NCI-H146 (cell line): ENCODE measurements at regions not wholly inside any gene's neighbourhood (a gene's known extent, or its start where the extent isn't known, plus 50 kb on each side); places are given as distances from the start of the nearest gene placed in this dataset.
A peak's percentile ranks its signal among the peaks of the same experiment; 100 is the strongest.
"Not testable (repeated sequence)": the region's sequence is repeated elsewhere in the genome, so short reads cannot be mapped to it uniquely, and the experiment has no call there.

Source experiments
- DNase-seq: peaks from one replicate; lab custom pipeline; 2025; lab: John Stamatoyannopoulos, UW

- no peak for DNase-seq
These were observed 644.9 kb upstream of the FOXG1 start for GRCh38 chr14:28121512-28122297.

- peak; percentile 92 for DNase-seq
These were observed 635.8 kb upstream of the FOXG1 start for GRCh38 chr14:28130610-28131284.

- DNase-seq: no peak
These were observed 628.2 kb upstream of the FOXG1 start for GRCh38 chr14:28138341-28138740.

- DNase-seq: peak; percentile 50
These were observed 624.9 kb upstream of the FOXG1 start for GRCh38 chr14:28141662-28142061.

- peak; percentile 84 for DNase-seq
These were observed 624.1 kb upstream of the FOXG1 start for GRCh38 chr14:28142400-28143015.

- DNase-seq: peak; percentile 77
These were observed 623.3 kb upstream of the FOXG1 start for GRCh38 chr14:28143316-28143715.

- DNase-seq: no peak
These were observed 614.7 kb upstream of the FOXG1 start for GRCh38 chr14:28151926-28152325.

- DNase-seq: no peak
These were observed 614.0 kb upstream of the FOXG1 start for GRCh38 chr14:28152453-28153044.

GRCh38 chr14:28157289-28157869 is 609.2 kb upstream of the FOXG1 start:
- DNase-seq: no peak

- DNase-seq: no peak
These were observed 608.4 kb upstream of the FOXG1 start for GRCh38 chr14:28157887-28158791.

GRCh38 chr14:28161040-28161439 is 605.5 kb upstream of the FOXG1 start:
- DNase-seq: no peak

- DNase-seq: no peak
These were observed 603.4 kb upstream of the FOXG1 start for GRCh38 chr14:28163233-28163632.

GRCh38 chr14:28163897-28164296 is 602.7 kb upstream of the FOXG1 start:
- DNase-seq: no peak

- not testable (repeated sequence) for DNase-seq
These were observed 578.4 kb upstream of the FOXG1 start for GRCh38 chr14:28187902-28188830.

GRCh38 chr14:28196878-28197277 is 569.7 kb upstream of the FOXG1 start:
- DNase-seq: no peak

GRCh38 chr14:28220391-28220790 is 546.2 kb upstream of the FOXG1 start:
- DNase-seq: no peak

- no peak for DNase-seq
These were observed 525.7 kb upstream of the FOXG1 start for GRCh38 chr14:28240909-28241308.

- peak; percentile 85 for DNase-seq
These were observed 523.7 kb upstream of the FOXG1 start for GRCh38 chr14:28242895-28243294.

- no peak for DNase-seq
These were observed 523.0 kb upstream of the FOXG1 start for GRCh38 chr14:28243600-28243999.

- no peak for DNase-seq
These were observed 521.4 kb upstream of the FOXG1 start for GRCh38 chr14:28245216-28245615.
